ENCODE measurements at regions not wholly inside any gene's neighbourhood (a gene's known extent, or its start where the extent isn't known, plus 50 kb on each side); places are given as distances from the start of the nearest gene placed in this dataset.

GRCh38 chr7:23887660-23888059 lies 177.6 kb downstream of the STK31 start:
- no peaks in the 10 kb centered on the region for H3K4me1 Mint-ChIP-seq
- no peaks in the 10 kb centered on the region for H3K9me3 Mint-ChIP-seq

GRCh38 chr7:23888958-23889357 lies 178.9 kb downstream of the STK31 start:
- no peak overlapping the region for H3K4me3 Mint-ChIP-seq

More at GRCh38 chr7:23887660-23888059, 177.6 kb downstream of the STK31 start:
- no peak overlapping the region for H3K4me3 Mint-ChIP-seq
- TF ChIP-seq CTCF (IDR thresholded peaks at IDR 0.05; ENCODE audit: unreplicated experiment in 3 of 3): no peak
- no peaks in the 10 kb centered on the region for H3K36me3 Mint-ChIP-seq (ENCODE audit: low read depth)
- H3K27me3 Mint-ChIP-seq (ENCODE audit: low read depth): no peaks in the 10 kb centered on the region
- no peak overlapping the region for H3K27ac Mint-ChIP-seq

GRCh38 chr7:23889566-23889965 lies 179.5 kb downstream of the STK31 start:
- TF ChIP-seq CTCF (IDR thresholded peaks at IDR 0.05; ENCODE audit: unreplicated experiment in 3 of 3): no peak
- no peak overlapping the region for H3K4me3 Mint-ChIP-seq
- no peak overlapping the region for H3K27ac Mint-ChIP-seq
- no peaks in the 10 kb centered on the region for H3K9me3 Mint-ChIP-seq
- no peaks in the 10 kb centered on the region for H3K27me3 Mint-ChIP-seq (ENCODE audit: low read depth)
- H3K4me1 Mint-ChIP-seq: peaks cover 9% of the 10 kb centered on the region
- no peaks in the 10 kb centered on the region for H3K36me3 Mint-ChIP-seq (ENCODE audit: low read depth)

More at GRCh38 chr7:23888958-23889357, 178.9 kb downstream of the STK31 start:
- Mint-ChIP-seq H3K4me1 (peaks cover 7% of the 10 kb centered on the region), H3K27ac (no peak overlapping the region), H3K9me3 (no peaks in the 10 kb centered on the region), H3K27me3 (ENCODE audit: low read depth) (no peaks in the 10 kb centered on the region), H3K36me3 (ENCODE audit: low read depth) (no peaks in the 10 kb centered on the region)
- no peak for TF ChIP-seq CTCF (IDR thresholded peaks at IDR 0.05; ENCODE audit: unreplicated experiment in 3 of 3)

- Mint-ChIP-seq H3K27ac (no peak overlapping the region), H3K27me3 (ENCODE audit: low read depth) (no peaks in the 10 kb centered on the region), H3K9me3 (no peaks in the 10 kb centered on the region), H3K36me3 (ENCODE audit: low read depth) (no peaks in the 10 kb centered on the region), H3K4me3 (no peak overlapping the region), H3K4me1 (peaks cover 9% of the 10 kb centered on the region)
- TF ChIP-seq CTCF (IDR thresholded peaks at IDR 0.05; ENCODE audit: unreplicated experiment in 3 of 3): no peak
Measured at GRCh38 chr7:23892019-23892418, 182.0 kb downstream of the STK31 start.

GRCh38 chr7:23893176-23893941 lies 183.3 kb downstream of the STK31 start:
- TF ChIP-seq CTCF (IDR thresholded peaks at IDR 0.05; ENCODE audit: unreplicated experiment in 3 of 3): no peak
- no peaks in the 10 kb centered on the region for H3K36me3 Mint-ChIP-seq (ENCODE audit: low read depth)
- peaks cover 9% of the 10 kb centered on the region for H3K4me1 Mint-ChIP-seq
- H3K27ac Mint-ChIP-seq: no peak overlapping the region
- no peak overlapping the region for H3K4me3 Mint-ChIP-seq
- no peaks in the 10 kb centered on the region for H3K27me3 Mint-ChIP-seq (ENCODE audit: low read depth)
- H3K9me3 Mint-ChIP-seq: no peaks in the 10 kb centered on the region
